ENCODE measurements at regions not wholly inside any gene's neighbourhood (a gene's known extent, or its start where the extent isn't known, plus 50 kb on each side); places are given as distances from the start of the nearest gene placed in this dataset.
"Not testable (repeated sequence)": the region's sequence is repeated elsewhere in the genome, so short reads cannot be mapped to it uniquely, and the experiment has no call there.

GRCh38 chr3:30539206-30539605, 67.2 kb upstream of the TGFBR2 start:
- DNase-seq, result no peak
- Histone ChIP-seq H3K36me3 (no peaks in the 10 kb centered on the region), H3K9me3 (no peaks in the 10 kb centered on the region), H3K4me1 (ENCODE audit: insufficient read depth) (no peaks in the 10 kb centered on the region), H3K27me3 (no peaks in the 10 kb centered on the region), H3K4me3 (no peak overlapping the region), H3K27ac (no peak overlapping the region)
- intact Hi-C loops (cut with DNase I), result no loop called here
- WGBS, 3 donors, result 89 to 93% (median 92%) methylated on average over 4 of the region's 4 CpGs
- no peak for TF ChIP-seq EP300 (IDR thresholded peaks at IDR 0.05)
- no peak for TF ChIP-seq POLR2A (IDR thresholded peaks at IDR 0.05)
- no peak for TF ChIP-seq CTCF (IDR thresholded peaks at IDR 0.05)

GRCh38 chr3:30539772-30540171, 66.6 kb upstream of the TGFBR2 start:
- Histone ChIP-seq H3K27ac (no peak overlapping the region), H3K4me3 (no peak overlapping the region), H3K4me1 (ENCODE audit: insufficient read depth) (no peaks in the 10 kb centered on the region), H3K27me3 (no peaks in the 10 kb centered on the region), H3K9me3 (no peaks in the 10 kb centered on the region), H3K36me3 (no peaks in the 10 kb centered on the region)
- DNase-seq, result no peak
- 58 to 79% (median 75%) methylated on average over 1 of the region's 1 CpG for WGBS, 3 donors
- TF ChIP-seq EP300 (IDR thresholded peaks at IDR 0.05) (no peak), CTCF (IDR thresholded peaks at IDR 0.05) (no peak), POLR2A (IDR thresholded peaks at IDR 0.05) (no peak)
- intact Hi-C loops (cut with DNase I), result no loop called here

GRCh38 chr3:30541156-30541555, 65.2 kb upstream of the TGFBR2 start:
- H3K36me3 ChIP-seq; H3K27me3 ChIP-seq; H3K4me3 ChIP-seq; intact Hi-C loops (cut with DNase I); H3K9me3 ChIP-seq; H3K27ac ChIP-seq; DNase-seq; H3K4me1 ChIP-seq (ENCODE audit: insufficient read depth): not testable (repeated sequence)

- Histone ChIP-seq H3K4me1 (ENCODE audit: insufficient read depth) (no peaks in the 10 kb centered on the region), H3K36me3 (no peaks in the 10 kb centered on the region), H3K4me3 (no peak overlapping the region), H3K27me3 (no peaks in the 10 kb centered on the region), H3K27ac (no peak overlapping the region), H3K9me3 (no peaks in the 10 kb centered on the region)
- DNase-seq, result no peak
- TF ChIP-seq EP300 (IDR thresholded peaks at IDR 0.05), result no peak
- TF ChIP-seq POLR2A (IDR thresholded peaks at IDR 0.05), result no peak
- TF ChIP-seq CTCF (IDR thresholded peaks at IDR 0.05), result no peak
- 95 to 98% (median 97%) methylated on average over 8 of the region's 8 CpGs for WGBS, 3 donors
- intact Hi-C loops (cut with DNase I), result no loop called here
Measured at GRCh38 chr3:30542897-30543296, 63.5 kb upstream of the TGFBR2 start.

- WGBS, 3 donors, result 50 to 55% (median 52%) methylated on average over 3 of the region's 3 CpGs
- no peaks in the 10 kb centered on the region for H3K9me3 ChIP-seq
- no peaks in the 10 kb centered on the region for H3K4me1 ChIP-seq (ENCODE audit: insufficient read depth)
- H3K4me3 ChIP-seq, result no peak overlapping the region
- intact Hi-C loops (cut with DNase I), result no loop called here
- no peaks in the 10 kb centered on the region for H3K36me3 ChIP-seq
- TF ChIP-seq CTCF (IDR thresholded peaks at IDR 0.05) (no peak), POLR2A (IDR thresholded peaks at IDR 0.05) (no peak), EP300 (IDR thresholded peaks at IDR 0.05) (no peak)
- DNase-seq, result no peak
- no peaks in the 10 kb centered on the region for H3K27me3 ChIP-seq
- no peak overlapping the region for H3K27ac ChIP-seq
Measured at GRCh38 chr3:30544812-30545211, 61.6 kb upstream of the TGFBR2 start.
